Keratinocyte (primary cell): ENCODE measurements at regions not wholly inside any gene's neighbourhood (a gene's known extent, or its start where the extent isn't known, plus 50 kb on each side); places are given as distances from the start of the nearest gene placed in this dataset.

Source experiments
- DNase-seq: peaks from one replicate; pipeline ENCODE4 v3.0.0-alpha.2; 2011; ENCODE audit warnings: low read depth, missing footprints, low spot score
- FAIRE-seq: peaks from 2 replicates; lab custom pipeline; 2011; peaks lifted over from hg19 to GRCh38; lab: Jason Lieb, UNC
- H2AFZ ChIP-seq: 2 replicates; pipeline ENCODE4 v1.6.0; 2012; ENCODE audit warnings: low read length, control low read depth, inconsistent platforms; ENCODE audit not compliant: control insufficient read depth
- H3K27ac ChIP-seq: 2 replicates; pipeline ENCODE4 v1.5.1; 2011; ENCODE audit warnings: low read length; ENCODE audit not compliant: control insufficient read depth, insufficient read depth
- H3K27me3 ChIP-seq: 3 replicates; pipeline ENCODE4 v1.6.0; 2011; ENCODE audit warnings: low read length; ENCODE audit not compliant: control insufficient read depth, insufficient read depth; ENCODE audit errors: extremely low read depth
- H3K36me3 ChIP-seq, 2 experiments: 2 replicates in 1 of 2; 3 replicates in 1 of 2; pipeline ENCODE4 v1.5.1; 2011; ENCODE audit warnings: low read length in 2 of 2, mild to moderate bottlenecking in 1 of 2; ENCODE audit not compliant: control insufficient read depth in 2 of 2, insufficient read depth in 2 of 2; ENCODE audit errors: extremely low read depth in 1 of 2
- H3K4me1 ChIP-seq: 3 replicates; pipeline ENCODE4 v1.5.1; 2011; ENCODE audit warnings: low read length; ENCODE audit not compliant: control insufficient read depth, insufficient read depth; ENCODE audit errors: extremely low read depth
- H3K4me2 ChIP-seq: 3 replicates; pipeline ENCODE4 v1.6.0; 2011; ENCODE audit warnings: low read depth, low read length; ENCODE audit not compliant: control insufficient read depth, insufficient read depth; ENCODE audit errors: extremely low read depth
- H3K4me3 ChIP-seq, 3 experiments: fragments of 200-600 bp in 1 of 3; sonication (generic) in 1 of 3; 2 replicates in 2 of 3; 3 replicates in 1 of 3; pipeline ENCODE4 v1.5.1; 2011 to 2016; ENCODE audit warnings: low read length in 3 of 3, mild to moderate bottlenecking in 3 of 3, control low read depth in 2 of 3, inconsistent platforms in 1 of 3, low read depth in 1 of 3, mixed read lengths in 1 of 3, mixed run types in 1 of 3, moderate library complexity in 1 of 3; ENCODE audit not compliant: control insufficient read depth in 2 of 3, insufficient read depth in 2 of 3; ENCODE audit errors: extremely low read depth in 1 of 3
- H3K79me2 ChIP-seq: 2 replicates; pipeline ENCODE4 v1.6.0; 2012; ENCODE audit warnings: low read length; ENCODE audit not compliant: control insufficient read depth, insufficient read depth
- H3K9ac ChIP-seq: 3 replicates; pipeline ENCODE4 v1.6.0; 2011; ENCODE audit warnings: low read length; ENCODE audit not compliant: control insufficient read depth, insufficient read depth; ENCODE audit errors: extremely low read depth
- H3K9me1 ChIP-seq: 3 replicates; pipeline ENCODE4 v1.6.0; 2011; ENCODE audit warnings: low read length; ENCODE audit not compliant: control insufficient read depth, insufficient read depth; ENCODE audit errors: extremely low read depth
- H3K9me3 ChIP-seq: 2 replicates; pipeline ENCODE4 v1.5.1; 2012; ENCODE audit warnings: low read depth, low read length; ENCODE audit not compliant: control insufficient read depth
- H4K20me1 ChIP-seq: 3 replicates; pipeline ENCODE4 v1.6.0; 2011; ENCODE audit warnings: low read length; ENCODE audit not compliant: control insufficient read depth, insufficient read depth; ENCODE audit errors: extremely low read depth
- EZH2 ChIP-seq: IDR thresholded peaks from one replicate; pipeline ENCODE4 v1.6.1; 2012; ENCODE audit warnings: inconsistent platforms, mild to moderate bottlenecking, low read length, moderate library complexity
- dilution Hi-C: fragments of 300-500 bp; cut with MboI; formaldehyde crosslinking; loops from one replicate; pipeline ENCODE4 v1.7.0; 2020; ENCODE audit warnings: low sequenced_read_pairs; ENCODE audit not compliant: extremely low pct_ligation_motif_present
- TF ChIP-seq, protein P1 (sequence below), 3 experiments: IDR thresholded peaks in 1 of 3; conservative IDR thresholded peaks in 1 of 3; optimal IDR thresholded peaks in 1 of 3; 2 replicates in 2 of 3; 3 replicates in 1 of 3; pipeline versions ENCODE3 to v1.5.1; 2011; ENCODE audit warnings: low read length in 3 of 3, mild to moderate bottlenecking in 3 of 3, moderate library complexity in 2 of 3, control low read depth in 1 of 3, inconsistent platforms in 1 of 3; ENCODE audit not compliant: insufficient read depth in 2 of 3; ENCODE audit errors: extremely low read depth in 1 of 3

GRCh38 chr18:53735526-53735925 lies 488.9 kb downstream of the MBD2 start:
- dilution Hi-C loops: no loop called here
- no peak overlapping the region for H3K4me2 ChIP-seq
- no peaks in the 10 kb centered on the region for H3K4me1 ChIP-seq
- H3K9me1 ChIP-seq: no peaks in the 10 kb centered on the region
- no peaks in the 10 kb centered on the region for H3K9me3 ChIP-seq
- H3K27me3 ChIP-seq: no peaks in the 10 kb centered on the region
- no peaks in the 10 kb centered on the region for H3K36me3 ChIP-seq
- no peak overlapping the region for H3K9ac ChIP-seq
- no peaks in the 10 kb centered on the region for H4K20me1 ChIP-seq
- DNase-seq: no peak
- no peak overlapping the region for H2AFZ ChIP-seq
- H3K79me2 ChIP-seq: no peaks in the 10 kb centered on the region
- no peak overlapping the region for H3K27ac ChIP-seq
- H3K4me3 ChIP-seq: no peak overlapping the region
- TF ChIP-seq, protein P1, sequence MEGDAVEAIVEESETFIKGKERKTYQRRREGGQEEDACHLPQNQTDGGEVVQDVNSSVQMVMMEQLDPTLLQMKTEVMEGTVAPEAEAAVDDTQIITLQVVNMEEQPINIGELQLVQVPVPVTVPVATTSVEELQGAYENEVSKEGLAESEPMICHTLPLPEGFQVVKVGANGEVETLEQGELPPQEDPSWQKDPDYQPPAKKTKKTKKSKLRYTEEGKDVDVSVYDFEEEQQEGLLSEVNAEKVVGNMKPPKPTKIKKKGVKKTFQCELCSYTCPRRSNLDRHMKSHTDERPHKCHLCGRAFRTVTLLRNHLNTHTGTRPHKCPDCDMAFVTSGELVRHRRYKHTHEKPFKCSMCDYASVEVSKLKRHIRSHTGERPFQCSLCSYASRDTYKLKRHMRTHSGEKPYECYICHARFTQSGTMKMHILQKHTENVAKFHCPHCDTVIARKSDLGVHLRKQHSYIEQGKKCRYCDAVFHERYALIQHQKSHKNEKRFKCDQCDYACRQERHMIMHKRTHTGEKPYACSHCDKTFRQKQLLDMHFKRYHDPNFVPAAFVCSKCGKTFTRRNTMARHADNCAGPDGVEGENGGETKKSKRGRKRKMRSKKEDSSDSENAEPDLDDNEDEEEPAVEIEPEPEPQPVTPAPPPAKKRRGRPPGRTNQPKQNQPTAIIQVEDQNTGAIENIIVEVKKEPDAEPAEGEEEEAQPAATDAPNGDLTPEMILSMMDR (optimal IDR thresholded peaks at IDR 0.05 in 1 of 3, IDR thresholded peaks at IDR 0.05 in 1 of 3, conservative IDR thresholded peaks at IDR 0.05 in 1 of 3; ENCODE audit: extremely low read depth in 1 of 3, insufficient read depth in 2 of 3, low read length in 3 of 3): no peak
- no peak for TF ChIP-seq EZH2
- FAIRE-seq: no peak

- Histone ChIP-seq H3K27ac (no peak overlapping the region), H3K9ac (no peak overlapping the region), H3K4me3 (no peak overlapping the region), H4K20me1 (no peaks in the 10 kb centered on the region), H3K36me3 (no peaks in the 10 kb centered on the region), H3K4me1 (no peaks in the 10 kb centered on the region), H3K27me3 (no peaks in the 10 kb centered on the region), H3K9me3 (no peaks in the 10 kb centered on the region), H3K9me1 (no peaks in the 10 kb centered on the region), H2AFZ (no peak overlapping the region), H3K79me2 (no peaks in the 10 kb centered on the region), H3K4me2 (no peak overlapping the region)
- TF ChIP-seq, protein P1 (optimal IDR thresholded peaks at IDR 0.05 in 1 of 3, IDR thresholded peaks at IDR 0.05 in 1 of 3, conservative IDR thresholded peaks at IDR 0.05 in 1 of 3; ENCODE audit: extremely low read depth in 1 of 3, insufficient read depth in 2 of 3, low read length in 3 of 3): no peak
- no peak for TF ChIP-seq EZH2
- FAIRE-seq (no peak), DNase-seq (no peak)
- dilution Hi-C loops: no loop called here
Observed at GRCh38 chr18:53715243-53715853, 509.1 kb downstream of the MBD2 start.
